ENCODE measurements at regions not wholly inside any gene's neighbourhood (a gene's known extent, or its start where the extent isn't known, plus 50 kb on each side); places are given as distances from the start of the nearest gene placed in this dataset.

- H3K27me3 ChIP-seq (ENCODE audit: control insufficient read depth in 2 of 2, insufficient read depth in 2 of 2, low read length in 2 of 2), result no peaks in the 10 kb centered on the region
- intact Hi-C loops (cut with micrococcal nuclease), result no loop called here
- no peak overlapping the region for H2AFZ ChIP-seq (ENCODE audit: low read depth, low read length)
- no peak for ATAC-seq
- BruUV-seq (replicated peaks), result no TSS peak
- H3K27ac ChIP-seq (ENCODE audit: extremely low read depth, low read depth, low read length), result no peak overlapping the region
- H3K9me1 ChIP-seq (ENCODE audit: control insufficient read depth, insufficient read depth, low read length), result no peaks in the 10 kb centered on the region
- H3K79me2 ChIP-seq (ENCODE audit: control insufficient read depth, insufficient read depth, low read length), result no peaks in the 10 kb centered on the region
- no peaks in the 10 kb centered on the region for H3K9me3 ChIP-seq (replicated peaks; ENCODE audit: control insufficient read depth, insufficient read depth, low read depth, low read length)
- ChIA-PET POLR2A (no interaction called here), CTCF (ENCODE audit: low intra/inter-chr PET ratio) (no interaction called here)
- H3K36me3 ChIP-seq (ENCODE audit: control insufficient read depth, insufficient read depth, low read length), result no peaks in the 10 kb centered on the region
- no peak for FAIRE-seq
- no peak overlapping the region for H3K4me2 ChIP-seq (ENCODE audit: insufficient read depth, low read length)
- TF ChIP-seq MAFF (IDR thresholded peaks at IDR 0.05; ENCODE audit: low read length) (no peak), PCBP1 (IDR thresholded peaks at IDR 0.05; ENCODE audit: low read depth, low read length, poor library complexity, severe bottlenecking) (no peak)
- H4K20me1 ChIP-seq (replicated peaks; ENCODE audit: control insufficient read depth, insufficient read depth, low read length), result no peaks in the 10 kb centered on the region
- 6% methylated on average over 5 of the region's 5 CpGs for WGBS (ENCODE audit: insufficient coverage, low coverage, missing lambda C conversion rate)
- H3K4me1 ChIP-seq (replicated peaks in 1 of 2; ENCODE audit: control insufficient read depth in 2 of 2, insufficient read depth in 2 of 2, low read length in 2 of 2), result no peaks in the 10 kb centered on the region
- H3K9ac ChIP-seq (ENCODE audit: insufficient read depth in 1 of 2, low read depth in 2 of 2, low read length in 2 of 2), result no peak overlapping the region
- H3K4me3 ChIP-seq, result no peak overlapping the region
- no peak for DNase-seq (ENCODE audit: extremely low read depth in 1 of 4, low spot score in 3 of 4)
- in situ Hi-C loops (cut with MboI), result no loop called here
Measured at GRCh38 chr2:139518321-139518720, 738.1 kb upstream of the NXPH2 start.

- POLR2A ChIA-PET, result no interaction called here
- TF ChIP-seq ZNF707 (CRISPR knock-in tag; conservative IDR thresholded peaks at IDR 0.05) (no peak), ZBTB40 (IDR thresholded peaks at IDR 0.05) (no peak), ZBTB40 (CRISPR knock-in tag; IDR thresholded peaks at IDR 0.05) (no peak), CREM (IDR thresholded peaks at IDR 0.05; ENCODE audit: low read depth) (no peak), ZBTB7A (IDR thresholded peaks at IDR 0.05; ENCODE audit: borderline replicate concordance, control insufficient read depth, low read depth, low read length) (no peak), TAF9B (IDR thresholded peaks at IDR 0.05; ENCODE audit: partially characterized antibody) (no peak), NCOA4 (IDR thresholded peaks at IDR 0.05; ENCODE audit: partially characterized antibody) (no peak)
Measured at GRCh38 chr2:139514951-139515350, 734.8 kb upstream of the NXPH2 start.

More at GRCh38 chr2:139514951-139515350, 734.8 kb upstream of the NXPH2 start:
- Histone ChIP-seq H4K20me1 (replicated peaks; ENCODE audit: control insufficient read depth, insufficient read depth, low read length) (no peaks in the 10 kb centered on the region), H3K4me2 (ENCODE audit: insufficient read depth, low read length) (no peak overlapping the region), H3K36me3 (ENCODE audit: control insufficient read depth, insufficient read depth, low read length) (no peaks in the 10 kb centered on the region), H3K4me3 (no peak overlapping the region), H3K27ac (ENCODE audit: extremely low read depth, low read depth, low read length) (no peak overlapping the region), H3K27me3 (ENCODE audit: control insufficient read depth in 2 of 2, insufficient read depth in 2 of 2, low read length in 2 of 2) (no peaks in the 10 kb centered on the region), H3K4me1 (replicated peaks in 1 of 2; ENCODE audit: control insufficient read depth in 2 of 2, insufficient read depth in 2 of 2, low read length in 2 of 2) (no peaks in the 10 kb centered on the region), H3K9ac (ENCODE audit: insufficient read depth in 1 of 2, low read depth in 2 of 2, low read length in 2 of 2) (no peak overlapping the region), H3K79me2 (ENCODE audit: control insufficient read depth, insufficient read depth, low read length) (no peaks in the 10 kb centered on the region), H2AFZ (ENCODE audit: low read depth, low read length) (no peak overlapping the region), H3K9me3 (replicated peaks; ENCODE audit: control insufficient read depth, insufficient read depth, low read depth, low read length) (no peaks in the 10 kb centered on the region), H3K9me1 (ENCODE audit: control insufficient read depth, insufficient read depth, low read length) (no peaks in the 10 kb centered on the region)
- in situ Hi-C loops (cut with MboI) (no loop called here), intact Hi-C loops (cut with micrococcal nuclease) (no loop called here)
- FAIRE-seq, result no peak
- no TSS peak for BruUV-seq (replicated peaks)
- 8% methylated on average over 5 of the region's 5 CpGs for WGBS (ENCODE audit: insufficient coverage, low coverage, missing lambda C conversion rate)
- CTCF ChIA-PET (ENCODE audit: low intra/inter-chr PET ratio), result no interaction called here
- no peak for ATAC-seq
- no peak for DNase-seq (ENCODE audit: extremely low read depth in 1 of 4, low spot score in 3 of 4)
